GM12878 (cell line): ENCODE measurements at regions not wholly inside any gene's neighbourhood (a gene's known extent, or its start where the extent isn't known, plus 50 kb on each side); places are given as distances from the start of the nearest gene placed in this dataset.

ENCODE experiments used
- ATAC-seq: fragments of 200-7000 bp; cut with Tn5 transposase; 3 replicates; pipeline ENCODE4 v1.9.1; 2020; ENCODE audit warnings: mild to moderate bottlenecking, moderate library complexity
- BruUV-seq: library from RNA; stranded (reverse); fragments of 400-500 nt; replicated peaks from 2 replicates; lab custom pipeline; 2021; lab: Mats Ljungman, UMichigan
- CTCF ChIA-PET: fragments of 300-600 bp; sonication (Branson Sonifier 250); formaldehyde crosslinking; extraction: SDS; loops from one replicate; lab custom pipeline; 2021; ENCODE audit warnings: inconsistent platforms; lab: Yijun Ruan, JAX
- POLR2A ChIA-PET: fragments of 350-600 bp; formaldehyde crosslinking; extraction: SDS; loops from one replicate; lab custom pipeline; 2021; ENCODE audit warnings: inconsistent platforms; lab: Charles Lee
- RAD21 ChIA-PET: fragments of 300-600 bp; sonication (Branson Sonifier 250); formaldehyde crosslinking; loops from one replicate; lab custom pipeline; 2023; ENCODE audit warnings: antibody characterized with exemption; ENCODE audit not compliant: unreplicated experiment; lab: Charles Lee
- SMC1A ChIA-PET: fragments of 300-600 bp; sonication (Branson Sonifier 250); formaldehyde crosslinking; loops from one replicate; lab custom pipeline; 2023; ENCODE audit not compliant: unreplicated experiment, uncharacterized antibody; lab: Charles Lee
- DNase-seq: peaks from one replicate; pipeline ENCODE4 v3.0.0-alpha.2; 2011; ENCODE audit warnings: low read depth, low spot score
- FAIRE-seq: peaks from 3 replicates; lab custom pipeline; 2011; peaks lifted over from hg19 to GRCh38; lab: Jason Lieb, UNC
- H2AFZ ChIP-seq: 2 replicates; pipeline ENCODE4 v1.6.0; 2011; ENCODE audit warnings: low read depth, low read length, control low read depth; ENCODE audit not compliant: control insufficient read depth
- H3K27ac ChIP-seq: 2 replicates; pipeline ENCODE4 v1.5.1; 2011; ENCODE audit warnings: control low read depth; ENCODE audit not compliant: control insufficient read depth, insufficient read depth
- H3K27me3 ChIP-seq, 2 experiments: replicated peaks in 1 of 2; 2 replicates each; pipeline versions ENCODE4 v1.6.0 to v1.6.1; 2011; ENCODE audit warnings: low read length in 1 of 2; ENCODE audit not compliant: control insufficient read depth in 2 of 2, insufficient read depth in 2 of 2
- H3K36me3 ChIP-seq, 2 experiments: 2 replicates each; pipeline ENCODE4 v1.5.1; 2011; ENCODE audit warnings: low read length in 1 of 2; ENCODE audit not compliant: control insufficient read depth in 2 of 2, insufficient read depth in 2 of 2
- H3K4me1 ChIP-seq: 2 replicates; pipeline ENCODE4 v1.6.1; 2011; ENCODE audit warnings: mild to moderate bottlenecking, low read length, moderate library complexity, mixed read lengths; ENCODE audit not compliant: control insufficient read depth, insufficient read depth
- H3K4me2 ChIP-seq: 2 replicates; pipeline ENCODE4 v1.6.0; 2011; ENCODE audit warnings: control low read depth; ENCODE audit not compliant: control insufficient read depth, insufficient read depth
- H3K4me3 ChIP-seq: fragments of 200-600 bp; sonication (generic); 2 replicates; pipeline ENCODE4 v1.5.1; 2016
- H3K79me2 ChIP-seq: 2 replicates; pipeline ENCODE4 v1.6.0; 2011; ENCODE audit warnings: low read length; ENCODE audit not compliant: control insufficient read depth, insufficient read depth
- H3K9ac ChIP-seq: 2 replicates; pipeline ENCODE4 v1.8.0; 2011; ENCODE audit warnings: low read length, control low read depth, mixed read lengths; ENCODE audit not compliant: control insufficient read depth, insufficient read depth
- H3K9me3 ChIP-seq: replicated peaks from 3 replicates; pipeline ENCODE4 v1.5.1; 2011; ENCODE audit warnings: mild to moderate bottlenecking, low read length; ENCODE audit not compliant: control insufficient read depth, insufficient read depth
- H4K20me1 ChIP-seq: 2 replicates; pipeline ENCODE4 v1.6.0; 2011; ENCODE audit not compliant: control insufficient read depth, insufficient read depth
- FOXM1 ChIP-seq: IDR thresholded peaks from 2 replicates; pipeline ENCODE4 v1.6.1; 2012; ENCODE audit warnings: low read depth, mild to moderate bottlenecking, inconsistent platforms, low read length, moderate library complexity
- JUND ChIP-seq: IDR thresholded peaks from 2 replicates; pipeline ENCODE4 v1.6.1; 2012; ENCODE audit warnings: low read depth, mild to moderate bottlenecking, low read length, improper control_type of control experiment, moderate library complexity
- NR2C2 ChIP-seq: IDR thresholded peaks from 2 replicates; pipeline ENCODE4 v1.6.1; 2011; ENCODE audit warnings: borderline replicate concordance, low read depth; ENCODE audit not compliant: control insufficient read depth, insufficient read length
- RUNX3 ChIP-seq: IDR thresholded peaks from 2 replicates; pipeline ENCODE4 v1.6.1; 2012; ENCODE audit warnings: low read length, inconsistent platforms
- SMAD5 ChIP-seq: IDR thresholded peaks from 2 replicates; pipeline ENCODE4 v1.6.1; 2016; ENCODE audit warnings: antibody characterized with exemption, low read depth
- SREBF2 ChIP-seq: IDR thresholded peaks from 2 replicates; pipeline ENCODE4 v1.6.1; 2012; ENCODE audit warnings: mild to moderate bottlenecking, low read length
- STAT1 ChIP-seq: fragments of 450-650 bp; conservative IDR thresholded peaks from 2 replicates; pipeline ENCODE4 v1.6.1; 2014; ENCODE audit warnings: antibody characterized with exemption, mild to moderate bottlenecking
- TCF3 ChIP-seq: IDR thresholded peaks from 2 replicates; pipeline ENCODE4 v1.6.1; 2012; ENCODE audit warnings: low read depth, mild to moderate bottlenecking, low read length, borderline replicate concordance; ENCODE audit not compliant: insufficient read depth
- ZNF207 ChIP-seq: fragments of 450-650 bp; IDR thresholded peaks from 2 replicates; pipeline ENCODE4 v1.6.1; 2014; ENCODE audit warnings: antibody characterized with exemption, mild to moderate bottlenecking, borderline replicate concordance
- WGBS: methylation state at CpG from one replicate; pipeline ENCODE4 v1.1.6; 2016; ENCODE audit warnings: low lambda C conversion rate; ENCODE audit not compliant: insufficient replicate concordance, insufficient coverage; ENCODE audit errors: missing lambda C conversion rate; 5-methylcytosine and 5-hydroxymethylcytosine counted together
- in situ Hi-C: fragments of 300-500 bp; cut with MboI; formaldehyde crosslinking; loops from 9 replicates; pipeline ENCODE4 v1.14.3; 2018; ENCODE audit warnings: mixed read lengths
- intact Hi-C: fragments of 100-400 bp; cut with micrococcal nuclease; formaldehyde crosslinking; loops from one replicate; pipeline ENCODE4 v1.14.2; 2022; ENCODE audit not compliant: unreplicated experiment
- TF ChIP-seq, protein P1 (sequence below): fragments of 450-650 bp; formaldehyde crosslinking; IDR thresholded peaks from 2 replicates; pipeline ENCODE4 v1.4.0; 2020; ENCODE audit warnings: mild to moderate bottlenecking, moderate library complexity
- TF ChIP-seq, protein P2 (sequence below): fragments of 450-650 bp; IDR thresholded peaks from 2 replicates; pipeline ENCODE4 v1.6.1; 2017; ENCODE audit warnings: low read depth, mild to moderate bottlenecking, moderate library complexity
- TF ChIP-seq, protein P3 (sequence below): fragments of 450-650 bp; IDR thresholded peaks from 2 replicates; pipeline ENCODE4 v1.6.1; 2018; ENCODE audit warnings: mild to moderate bottlenecking, low read depth, moderate library complexity; ENCODE audit not compliant: partially characterized antibody

DNA sequence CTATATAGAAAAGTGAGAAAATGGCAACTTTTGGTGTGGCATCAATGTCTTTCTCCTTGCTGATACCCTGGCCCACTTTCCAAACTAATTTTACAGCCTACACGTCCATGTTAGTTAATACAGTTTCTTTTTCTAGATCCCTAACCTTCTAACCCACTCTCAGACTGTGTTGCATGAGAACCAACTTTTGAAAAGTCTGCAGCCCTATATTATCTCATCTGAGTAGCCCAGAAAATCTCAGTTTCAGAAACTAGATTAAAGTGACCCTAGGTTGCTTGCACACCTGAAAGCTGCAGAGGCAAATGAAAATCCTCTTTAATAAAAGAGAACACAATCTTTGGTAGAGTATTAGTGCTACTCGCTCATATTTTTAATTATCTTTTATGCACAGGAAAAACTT, 371.6 kb upstream of the EMCN start:
- RAD21 ChIA-PET: no interaction called here
- no peak overlapping the region for H2AFZ ChIP-seq
- POLR2A ChIA-PET: no interaction called here
- SMC1A ChIA-PET: no interaction called here
- in situ Hi-C loops: no loop called here
- peak; percentile 41 for FAIRE-seq
- no peaks in the 10 kb centered on the region for H3K36me3 ChIP-seq
- no peak overlapping the region for H3K4me2 ChIP-seq
- no peaks in the 10 kb centered on the region for H3K79me2 ChIP-seq
- H3K27me3 ChIP-seq: no peaks in the 10 kb centered on the region
- CTCF ChIA-PET: no interaction called here
- TF ChIP-seq, protein P1, sequence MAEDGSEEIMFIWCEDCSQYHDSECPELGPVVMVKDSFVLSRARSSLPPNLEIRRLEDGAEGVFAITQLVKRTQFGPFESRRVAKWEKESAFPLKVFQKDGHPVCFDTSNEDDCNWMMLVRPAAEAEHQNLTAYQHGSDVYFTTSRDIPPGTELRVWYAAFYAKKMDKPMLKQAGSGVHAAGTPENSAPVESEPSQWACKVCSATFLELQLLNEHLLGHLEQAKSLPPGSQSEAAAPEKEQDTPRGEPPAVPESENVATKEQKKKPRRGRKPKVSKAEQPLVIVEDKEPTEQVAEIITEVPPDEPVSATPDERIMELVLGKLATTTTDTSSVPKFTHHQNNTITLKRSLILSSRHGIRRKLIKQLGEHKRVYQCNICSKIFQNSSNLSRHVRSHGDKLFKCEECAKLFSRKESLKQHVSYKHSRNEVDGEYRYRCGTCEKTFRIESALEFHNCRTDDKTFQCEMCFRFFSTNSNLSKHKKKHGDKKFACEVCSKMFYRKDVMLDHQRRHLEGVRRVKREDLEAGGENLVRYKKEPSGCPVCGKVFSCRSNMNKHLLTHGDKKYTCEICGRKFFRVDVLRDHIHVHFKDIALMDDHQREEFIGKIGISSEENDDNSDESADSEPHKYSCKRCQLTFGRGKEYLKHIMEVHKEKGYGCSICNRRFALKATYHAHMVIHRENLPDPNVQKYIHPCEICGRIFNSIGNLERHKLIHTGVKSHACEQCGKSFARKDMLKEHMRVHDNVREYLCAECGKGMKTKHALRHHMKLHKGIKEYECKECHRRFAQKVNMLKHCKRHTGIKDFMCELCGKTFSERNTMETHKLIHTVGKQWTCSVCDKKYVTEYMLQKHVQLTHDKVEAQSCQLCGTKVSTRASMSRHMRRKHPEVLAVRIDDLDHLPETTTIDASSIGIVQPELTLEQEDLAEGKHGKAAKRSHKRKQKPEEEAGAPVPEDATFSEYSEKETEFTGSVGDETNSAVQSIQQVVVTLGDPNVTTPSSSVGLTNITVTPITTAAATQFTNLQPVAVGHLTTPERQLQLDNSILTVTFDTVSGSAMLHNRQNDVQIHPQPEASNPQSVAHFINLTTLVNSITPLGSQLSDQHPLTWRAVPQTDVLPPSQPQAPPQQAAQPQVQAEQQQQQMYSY: no peak
- TF ChIP-seq JUND: no peak
- no peak for TF ChIP-seq TCF3
- TF ChIP-seq SREBF2: no peak
- TF ChIP-seq FOXM1: no peak
- TF ChIP-seq, protein P2, sequence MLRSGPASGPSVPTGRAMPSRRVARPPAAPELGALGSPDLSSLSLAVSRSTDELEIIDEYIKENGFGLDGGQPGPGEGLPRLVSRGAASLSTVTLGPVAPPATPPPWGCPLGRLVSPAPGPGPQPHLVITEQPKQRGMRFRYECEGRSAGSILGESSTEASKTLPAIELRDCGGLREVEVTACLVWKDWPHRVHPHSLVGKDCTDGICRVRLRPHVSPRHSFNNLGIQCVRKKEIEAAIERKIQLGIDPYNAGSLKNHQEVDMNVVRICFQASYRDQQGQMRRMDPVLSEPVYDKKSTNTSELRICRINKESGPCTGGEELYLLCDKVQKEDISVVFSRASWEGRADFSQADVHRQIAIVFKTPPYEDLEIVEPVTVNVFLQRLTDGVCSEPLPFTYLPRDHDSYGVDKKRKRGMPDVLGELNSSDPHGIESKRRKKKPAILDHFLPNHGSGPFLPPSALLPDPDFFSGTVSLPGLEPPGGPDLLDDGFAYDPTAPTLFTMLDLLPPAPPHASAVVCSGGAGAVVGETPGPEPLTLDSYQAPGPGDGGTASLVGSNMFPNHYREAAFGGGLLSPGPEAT: no peak
- no peak for TF ChIP-seq NR2C2
- no peak for TF ChIP-seq STAT1
- no peak for TF ChIP-seq SMAD5
- TF ChIP-seq ZNF207: no peak
- TF ChIP-seq, protein P3, sequence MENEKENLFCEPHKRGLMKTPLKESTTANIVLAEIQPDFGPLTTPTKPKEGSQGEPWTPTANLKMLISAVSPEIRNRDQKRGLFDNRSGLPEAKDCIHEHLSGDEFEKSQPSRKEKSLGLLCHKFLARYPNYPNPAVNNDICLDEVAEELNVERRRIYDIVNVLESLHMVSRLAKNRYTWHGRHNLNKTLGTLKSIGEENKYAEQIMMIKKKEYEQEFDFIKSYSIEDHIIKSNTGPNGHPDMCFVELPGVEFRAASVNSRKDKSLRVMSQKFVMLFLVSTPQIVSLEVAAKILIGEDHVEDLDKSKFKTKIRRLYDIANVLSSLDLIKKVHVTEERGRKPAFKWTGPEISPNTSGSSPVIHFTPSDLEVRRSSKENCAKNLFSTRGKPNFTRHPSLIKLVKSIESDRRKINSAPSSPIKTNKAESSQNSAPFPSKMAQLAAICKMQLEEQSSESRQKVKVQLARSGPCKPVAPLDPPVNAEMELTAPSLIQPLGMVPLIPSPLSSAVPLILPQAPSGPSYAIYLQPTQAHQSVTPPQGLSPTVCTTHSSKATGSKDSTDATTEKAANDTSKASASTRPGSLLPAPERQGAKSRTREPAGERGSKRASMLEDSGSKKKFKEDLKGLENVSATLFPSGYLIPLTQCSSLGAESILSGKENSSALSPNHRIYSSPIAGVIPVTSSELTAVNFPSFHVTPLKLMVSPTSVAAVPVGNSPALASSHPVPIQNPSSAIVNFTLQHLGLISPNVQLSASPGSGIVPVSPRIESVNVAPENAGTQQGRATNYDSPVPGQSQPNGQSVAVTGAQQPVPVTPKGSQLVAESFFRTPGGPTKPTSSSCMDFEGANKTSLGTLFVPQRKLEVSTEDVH: no peak
- no peak for TF ChIP-seq RUNX3
- no peak overlapping the region for H3K4me3 ChIP-seq
- H4K20me1 ChIP-seq: no peaks in the 10 kb centered on the region
- peak; percentile 55 for ATAC-seq
- DNase-seq: no peak
- no TSS peak for BruUV-seq
- intact Hi-C loops: no loop called here
- H3K9ac ChIP-seq: no peak overlapping the region
- H3K27ac ChIP-seq: no peak overlapping the region
- no peaks in the 10 kb centered on the region for H3K4me1 ChIP-seq
- H3K9me3 ChIP-seq: no peaks in the 10 kb centered on the region
- 46% methylated on average over 2 of the region's 2 CpGs for WGBS
